T-helper 1 cell treated with Interleukin-12 subunit alpha and Interleukin-12 subunit beta and Interleukin-4 antibody, amounts not matched to agents 30 ng/mL and 1 ng/mL, for 36 hours (primary cell): ENCODE measurements at regions not wholly inside any gene's neighbourhood (a gene's known extent, or its start where the extent isn't known, plus 50 kb on each side); places are given as distances from the start of the nearest gene placed in this dataset.

Experiments used
- intact Hi-C: fragments of 100-400 bp; cut with micrococcal nuclease; formaldehyde crosslinking; loops from one replicate; pipeline ENCODE4 v1.15.1; 2024

DNA sequence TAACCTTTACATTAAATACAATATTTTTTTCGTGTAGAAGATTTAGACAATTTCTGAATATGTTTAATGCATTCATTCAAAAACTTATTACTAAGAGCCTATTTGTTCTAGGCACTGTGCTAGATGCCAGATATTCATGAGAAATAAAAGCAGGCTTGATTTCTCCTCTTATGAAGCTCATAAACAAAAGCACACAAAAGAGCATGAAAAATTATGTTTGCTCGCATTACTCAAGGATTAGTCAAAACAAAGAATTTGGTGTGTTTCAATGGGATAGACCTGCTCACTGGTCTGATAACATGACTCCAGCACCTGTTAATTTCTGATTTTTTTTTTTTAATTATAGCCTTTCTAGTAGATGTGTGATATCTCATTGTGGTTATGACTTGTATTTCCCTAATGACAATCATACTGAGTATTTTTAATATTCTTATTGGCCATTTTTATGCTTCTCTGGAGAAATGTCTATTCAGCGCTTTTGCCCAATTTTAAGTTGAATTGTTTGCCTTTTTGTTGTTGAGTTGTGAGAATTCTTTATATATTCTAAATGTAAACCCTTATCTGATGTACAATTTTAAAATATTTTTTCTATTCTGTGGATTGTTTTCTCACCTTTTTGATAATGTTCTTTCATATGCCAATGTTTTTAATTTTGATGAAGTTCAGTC, 382.3 kb upstream of the ADGRL4 start:
- intact Hi-C loops, result no loop called here

DNA sequence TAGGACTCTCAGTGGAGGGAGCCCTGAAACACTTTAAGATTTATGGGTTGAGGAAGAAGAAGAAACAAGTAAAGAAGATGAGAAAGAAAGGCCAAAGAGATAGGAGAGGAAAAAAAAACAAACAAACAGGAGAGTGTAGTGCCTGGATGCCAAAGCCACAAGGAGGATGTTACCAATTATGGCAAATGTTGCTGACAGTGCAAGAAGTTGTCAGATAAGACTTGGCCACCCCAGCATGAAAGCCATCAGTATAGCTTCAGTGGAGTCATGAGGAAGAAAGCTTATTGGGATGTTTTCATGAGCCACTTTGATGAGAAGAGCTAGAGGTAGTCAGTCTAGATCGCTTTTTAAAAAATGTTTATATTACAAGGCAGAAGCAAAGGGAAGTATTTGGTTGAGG, 380.2 kb upstream of the ADGRL4 start:
- intact Hi-C loops, result no loop called here

DNA sequence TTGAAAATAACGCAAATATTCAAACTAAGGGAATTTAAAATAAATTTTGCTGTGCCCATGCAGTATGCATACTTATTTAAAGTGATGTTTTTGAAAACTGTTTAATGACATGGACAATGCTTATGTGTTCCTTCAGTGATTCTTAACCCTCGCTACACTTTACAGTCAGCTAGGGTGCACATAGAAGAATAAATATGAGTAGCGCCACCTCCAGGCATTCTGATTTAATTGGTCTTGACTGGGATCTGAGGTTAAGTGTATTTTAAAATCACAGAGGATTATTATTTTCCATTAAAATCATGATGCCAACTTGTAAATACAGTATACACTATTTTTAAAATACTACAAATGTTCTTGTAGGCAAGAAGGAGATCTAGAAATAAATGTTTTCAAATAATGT, 373.5 kb upstream of the ADGRL4 start:
- intact Hi-C loops, result no loop called here

- intact Hi-C loops, result no loop called here
Observed at GRCh38 chr1:79376106-79376505, 369.6 kb upstream of the ADGRL4 start.

GRCh38 chr1:79375352-79375751, 368.8 kb upstream of the ADGRL4 start:
- intact Hi-C loops, result no loop called here

DNA sequence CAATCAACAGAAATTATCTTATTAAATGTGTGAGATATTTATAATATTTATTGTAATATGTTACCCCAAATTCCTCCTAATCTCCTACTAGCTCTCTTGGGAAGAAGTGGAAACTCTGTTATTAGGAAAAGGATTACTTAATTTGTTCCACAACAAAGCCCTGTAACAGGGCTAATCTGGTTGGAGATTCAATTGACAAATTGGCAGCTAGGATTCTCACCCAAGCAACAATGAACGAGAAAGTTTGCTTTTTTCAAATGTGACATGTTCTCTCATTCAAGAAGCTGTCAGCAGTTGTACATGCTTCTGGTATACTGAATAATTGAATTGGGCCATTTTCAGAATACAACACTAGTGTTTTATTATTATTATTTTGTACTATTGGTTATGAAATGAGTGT, 367.9 kb upstream of the ADGRL4 start:
- intact Hi-C loops, result no loop called here

DNA sequence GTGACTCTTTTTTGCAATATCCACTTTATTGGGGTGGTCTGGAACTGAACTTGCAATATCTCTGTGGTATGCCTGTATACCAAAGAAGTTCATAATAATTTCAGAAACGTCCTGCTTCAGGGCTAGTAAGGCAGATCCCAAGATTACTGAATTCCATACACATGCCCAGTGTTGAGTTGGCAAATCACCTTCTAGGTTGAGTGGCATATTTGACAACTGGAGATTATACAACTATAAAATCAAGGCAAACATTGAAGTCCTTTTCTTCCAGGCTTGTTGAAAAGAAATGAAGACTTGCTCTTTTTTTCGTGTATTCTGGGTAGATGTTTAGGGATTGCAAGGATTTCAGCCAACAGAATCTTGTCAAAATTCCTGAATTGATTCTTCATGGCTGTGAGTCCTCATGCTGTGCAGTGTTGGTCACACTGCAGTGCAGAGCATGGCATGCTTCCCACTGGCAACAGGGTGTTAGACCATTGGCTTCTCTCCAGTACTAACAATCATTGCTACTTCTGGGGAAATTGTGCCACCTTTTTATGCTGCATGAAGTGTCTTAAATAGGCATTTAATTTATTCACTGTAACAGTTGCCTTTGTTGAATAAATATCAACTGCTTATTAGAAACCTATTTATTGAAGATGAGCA, 367.1 kb upstream of the ADGRL4 start:
- intact Hi-C loops, result no loop called here

- intact Hi-C loops, result no loop called here
Observed at GRCh38 chr1:79371802-79372201, 365.3 kb upstream of the ADGRL4 start.

- intact Hi-C loops, result no loop called here
Observed at GRCh38 chr1:79369091-79369490, 362.6 kb upstream of the ADGRL4 start.

DNA sequence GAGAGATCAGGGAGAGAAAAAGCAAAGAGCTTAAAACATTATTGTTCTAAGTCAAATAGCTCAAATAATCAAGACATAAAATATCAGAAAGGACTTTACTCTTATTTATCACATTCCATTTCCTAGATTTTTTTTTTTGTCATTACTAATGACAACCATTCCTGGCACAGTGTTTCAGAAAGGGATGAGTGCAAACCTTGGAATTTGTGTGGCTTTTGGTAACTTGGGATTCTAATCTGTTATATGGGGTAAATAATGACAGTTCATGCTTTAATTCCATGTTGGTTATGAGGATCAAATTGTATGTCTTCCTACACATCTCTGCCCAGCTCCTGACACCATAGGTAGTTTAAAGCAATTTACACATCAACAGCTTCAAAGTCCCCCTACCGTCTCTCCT, 358.4 kb upstream of the ADGRL4 start:
- intact Hi-C loops, result no loop called here

GRCh38 chr1:79363430-79363829, 356.9 kb upstream of the ADGRL4 start:
- intact Hi-C loops, result no loop called here

- intact Hi-C loops, result no loop called here
Observed at GRCh38 chr1:79362470-79362869, 355.9 kb upstream of the ADGRL4 start.

GRCh38 chr1:79355090-79355489, 348.6 kb upstream of the ADGRL4 start:
- intact Hi-C loops, result no loop called here

DNA sequence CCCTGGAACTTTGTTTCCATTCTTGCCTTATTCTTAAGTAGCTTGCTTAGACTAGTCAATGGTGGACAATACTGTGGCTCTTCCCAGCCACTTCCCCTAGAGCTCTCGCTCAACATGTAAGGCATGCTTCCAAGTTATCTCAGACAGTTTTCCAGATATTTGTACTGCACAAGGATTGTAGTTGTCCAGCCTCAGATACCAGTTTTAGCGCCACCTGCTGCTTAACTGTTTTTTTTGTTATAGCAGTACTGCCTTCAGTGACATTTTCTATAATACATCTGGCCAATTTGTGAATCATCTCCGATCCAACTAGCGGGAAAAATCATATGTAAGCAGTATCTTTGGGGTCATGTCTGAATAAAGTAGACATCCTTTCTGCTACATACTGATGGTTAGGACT, 346.7 kb upstream of the ADGRL4 start:
- intact Hi-C loops, result loop anchor here (1.0 kb wide), 1 partner anchor 736 kb away; no protein-coding TSS in a partner anchor

DNA sequence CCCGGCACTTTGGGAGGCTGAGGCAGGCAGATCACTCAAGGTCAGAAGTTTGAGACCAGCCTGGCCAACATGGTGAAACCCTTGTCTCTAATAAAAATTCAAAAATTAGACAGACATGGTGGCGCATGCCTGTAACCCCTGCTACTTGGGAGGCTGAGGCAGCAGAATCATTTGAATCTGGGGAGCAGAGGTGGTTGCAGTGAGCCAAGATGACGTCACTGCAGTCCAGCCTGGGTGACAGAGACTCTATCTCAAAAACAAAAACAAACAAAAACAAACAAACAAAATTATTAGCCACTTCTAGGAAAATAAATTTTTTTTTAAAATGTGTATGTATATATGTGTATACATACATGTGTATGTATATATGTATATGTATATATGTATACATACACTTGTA, 320.3 kb upstream of the ADGRL4 start:
- intact Hi-C loops, result no loop called here

- intact Hi-C loops, result no loop called here
Observed at GRCh38 chr1:79325705-79326104, 319.2 kb upstream of the ADGRL4 start.

DNA sequence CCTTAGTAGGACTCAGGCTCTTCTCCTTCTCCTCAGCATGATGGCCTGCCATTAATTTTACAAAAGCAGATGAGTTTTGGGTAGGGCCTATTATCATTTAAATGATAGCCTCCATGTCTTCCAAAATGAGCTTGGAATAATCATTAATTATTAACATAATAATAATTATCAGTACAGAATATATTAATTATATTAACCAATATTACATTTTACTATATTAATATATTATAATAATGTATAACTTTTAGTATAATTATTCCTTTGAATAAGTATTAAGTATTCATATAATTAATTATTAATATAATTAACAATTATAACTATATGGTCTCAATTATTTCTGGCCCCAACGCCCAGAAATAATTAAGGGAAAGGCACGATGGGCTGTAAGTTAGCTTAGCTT, 318.6 kb upstream of the ADGRL4 start:
- intact Hi-C loops, result no loop called here

- intact Hi-C loops, result no loop called here
Observed at GRCh38 chr1:79323239-79324025, 316.9 kb upstream of the ADGRL4 start.

- intact Hi-C loops, result no loop called here
Observed at GRCh38 chr1:79322511-79323027, 316.0 kb upstream of the ADGRL4 start.

DNA sequence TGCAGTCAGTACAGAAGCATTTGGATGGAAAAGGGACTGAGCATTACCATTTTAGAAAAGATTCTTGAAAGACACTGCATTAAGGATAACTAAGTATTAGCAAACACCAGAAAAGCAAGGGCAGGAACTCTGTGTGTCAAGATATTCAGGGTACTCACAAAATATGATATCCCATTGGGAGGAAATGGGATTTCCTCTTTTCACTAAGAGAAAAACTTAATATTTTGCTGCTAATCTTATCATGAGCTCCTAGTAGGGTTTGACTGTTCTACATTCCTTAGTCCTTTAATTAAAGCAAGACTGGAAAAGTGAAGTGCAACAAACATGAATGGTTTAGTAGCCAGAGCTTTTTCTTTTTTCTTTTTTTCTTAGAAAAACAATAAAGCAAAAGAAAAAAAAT, 305.9 kb upstream of the ADGRL4 start:
- intact Hi-C loops, result no loop called here

DNA sequence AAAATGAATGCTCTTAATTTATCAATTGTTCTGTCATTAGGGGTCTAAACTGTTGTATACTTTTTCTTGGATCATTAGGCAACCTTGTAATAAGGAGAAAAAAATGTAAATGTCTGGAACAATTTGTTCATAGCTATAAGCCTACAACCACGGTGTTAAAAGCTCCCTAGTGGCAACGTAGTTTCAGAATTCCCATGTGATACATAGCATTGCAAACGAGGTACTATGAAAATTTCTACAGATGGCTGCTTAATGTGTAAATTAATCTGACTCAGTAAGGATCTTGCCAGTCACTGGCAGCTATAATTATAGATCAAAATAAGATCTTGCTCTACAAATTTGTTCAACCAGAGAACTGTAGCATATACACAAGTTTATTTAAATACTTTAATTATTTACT, 304.1 kb upstream of the ADGRL4 start:
- intact Hi-C loops, result no loop called here

DNA sequence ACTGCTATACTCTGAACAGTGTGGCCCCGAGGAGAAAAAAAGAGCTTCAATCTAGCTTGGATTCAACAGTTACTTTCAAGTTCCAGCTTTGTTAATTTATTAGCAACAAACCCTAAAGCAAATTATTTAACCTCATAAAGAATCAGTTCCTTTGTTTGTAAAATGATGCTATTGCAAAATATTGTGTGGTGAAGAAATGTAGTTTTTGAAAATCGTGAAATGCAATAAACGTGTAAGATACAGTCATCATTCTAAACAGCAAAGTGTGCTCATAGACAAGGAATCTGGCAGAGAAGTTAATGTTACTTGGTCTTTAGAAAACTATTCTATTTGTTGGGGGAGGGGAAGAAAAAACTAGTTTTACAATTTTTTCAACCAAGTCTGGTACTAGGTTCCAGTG, 297.6 kb upstream of the ADGRL4 start:
- intact Hi-C loops, result no loop called here
